ENCODE measurements at regions not wholly inside any gene's neighbourhood (a gene's known extent, or its start where the extent isn't known, plus 50 kb on each side); places are given as distances from the start of the nearest gene placed in this dataset.

- Mint-ChIP-seq H3K9me3 (ENCODE audit: low read depth, unreplicated experiment) (peaks cover 8% of the 10 kb centered on the region), H3K27ac (ENCODE audit: unreplicated experiment) (no peak overlapping the region), H3K4me1 (ENCODE audit: low read depth, unreplicated experiment) (no peaks in the 10 kb centered on the region), H3K4me3 (ENCODE audit: low read depth, unreplicated experiment) (no peak overlapping the region), H3K36me3 (ENCODE audit: insufficient read depth, unreplicated experiment) (no peaks in the 10 kb centered on the region), H3K27me3 (ENCODE audit: unreplicated experiment) (no peaks in the 10 kb centered on the region)
- intact Hi-C loops (cut with micrococcal nuclease; ENCODE audit: unreplicated experiment): no loop called here
- BruUV-seq (replicated peaks): no TSS peak
- DNase-seq: no peak
- CTCF ChIA-PET: no interaction called here
- TF ChIP-seq CTCF (IDR thresholded peaks at IDR 0.05; ENCODE audit: unreplicated experiment): no peak
These were observed 499.2 kb downstream of the PLPP3 start for GRCh38 chr1:56080123-56080522.

GRCh38 chr1:56079391-56079790, 500.0 kb downstream of the PLPP3 start:
- no peak for DNase-seq
- intact Hi-C loops (cut with micrococcal nuclease; ENCODE audit: unreplicated experiment): no loop called here
- Mint-ChIP-seq H3K4me3 (ENCODE audit: low read depth, unreplicated experiment) (no peak overlapping the region), H3K27me3 (ENCODE audit: unreplicated experiment) (no peaks in the 10 kb centered on the region), H3K36me3 (ENCODE audit: insufficient read depth, unreplicated experiment) (no peaks in the 10 kb centered on the region), H3K4me1 (ENCODE audit: low read depth, unreplicated experiment) (no peaks in the 10 kb centered on the region), H3K27ac (ENCODE audit: unreplicated experiment) (no peak overlapping the region), H3K9me3 (ENCODE audit: low read depth, unreplicated experiment) (peaks cover 8% of the 10 kb centered on the region)
- CTCF ChIA-PET: no interaction called here
- no peak for TF ChIP-seq CTCF (IDR thresholded peaks at IDR 0.05; ENCODE audit: unreplicated experiment)
- BruUV-seq (replicated peaks): no TSS peak

GRCh38 chr1:56077206-56077605, 502.2 kb downstream of the PLPP3 start:
- no TSS peak for BruUV-seq (replicated peaks)
- H3K27me3 Mint-ChIP-seq (ENCODE audit: unreplicated experiment): no peaks in the 10 kb centered on the region
- no peaks in the 10 kb centered on the region for H3K4me1 Mint-ChIP-seq (ENCODE audit: low read depth, unreplicated experiment)
- CTCF ChIA-PET: no interaction called here
- peaks cover 8% of the 10 kb centered on the region for H3K9me3 Mint-ChIP-seq (ENCODE audit: low read depth, unreplicated experiment)
- no peak for TF ChIP-seq CTCF (IDR thresholded peaks at IDR 0.05; ENCODE audit: unreplicated experiment)
- no peak overlapping the region for H3K27ac Mint-ChIP-seq (ENCODE audit: unreplicated experiment)
- H3K36me3 Mint-ChIP-seq (ENCODE audit: insufficient read depth, unreplicated experiment): no peaks in the 10 kb centered on the region
- intact Hi-C loops (cut with micrococcal nuclease; ENCODE audit: unreplicated experiment): no loop called here
- DNase-seq: no peak
- H3K4me3 Mint-ChIP-seq (ENCODE audit: low read depth, unreplicated experiment): no peak overlapping the region

- H3K4me1 Mint-ChIP-seq (ENCODE audit: low read depth, unreplicated experiment): no peaks in the 10 kb centered on the region
- intact Hi-C loops (cut with micrococcal nuclease; ENCODE audit: unreplicated experiment): no loop called here
- no peaks in the 10 kb centered on the region for H3K36me3 Mint-ChIP-seq (ENCODE audit: insufficient read depth, unreplicated experiment)
- no peak for TF ChIP-seq CTCF (IDR thresholded peaks at IDR 0.05; ENCODE audit: unreplicated experiment)
- H3K4me3 Mint-ChIP-seq (ENCODE audit: low read depth, unreplicated experiment): no peak overlapping the region
- DNase-seq: no peak
- no peaks in the 10 kb centered on the region for H3K27me3 Mint-ChIP-seq (ENCODE audit: unreplicated experiment)
- CTCF ChIA-PET: no interaction called here
- H3K27ac Mint-ChIP-seq (ENCODE audit: unreplicated experiment): no peak overlapping the region
- peaks cover 6% of the 10 kb centered on the region for H3K9me3 Mint-ChIP-seq (ENCODE audit: low read depth, unreplicated experiment)
- no TSS peak for BruUV-seq (replicated peaks)
These were observed 505.2 kb downstream of the PLPP3 start for GRCh38 chr1:56074007-56074651.

All from Calu3 (cell line).